Dermis microvascular lymphatic vessel endothelial cell (primary cell): ENCODE measurements at regions not wholly inside any gene's neighbourhood (a gene's known extent, or its start where the extent isn't known, plus 50 kb on each side); places are given as distances from the start of the nearest gene placed in this dataset.
"Not testable (repeated sequence)": the region's sequence is repeated elsewhere in the genome, so short reads cannot be mapped to it uniquely, and the experiment has no call there.

Experiments used
- DNase-seq, 2 donors: peaks; one replicate each; pipeline versions ENCODE4 v3.0.0 to v3.0.0-alpha.2; 2010; ENCODE audit warnings: low read depth in 2 of 2

GRCh38 chr1:104019675-104020049 is 270.0 kb downstream of the AMY1C start:
- DNase-seq = no peak

GRCh38 chr1:104028416-104029035 is 278.8 kb downstream of the AMY1C start:
- no peak for DNase-seq

DNA sequence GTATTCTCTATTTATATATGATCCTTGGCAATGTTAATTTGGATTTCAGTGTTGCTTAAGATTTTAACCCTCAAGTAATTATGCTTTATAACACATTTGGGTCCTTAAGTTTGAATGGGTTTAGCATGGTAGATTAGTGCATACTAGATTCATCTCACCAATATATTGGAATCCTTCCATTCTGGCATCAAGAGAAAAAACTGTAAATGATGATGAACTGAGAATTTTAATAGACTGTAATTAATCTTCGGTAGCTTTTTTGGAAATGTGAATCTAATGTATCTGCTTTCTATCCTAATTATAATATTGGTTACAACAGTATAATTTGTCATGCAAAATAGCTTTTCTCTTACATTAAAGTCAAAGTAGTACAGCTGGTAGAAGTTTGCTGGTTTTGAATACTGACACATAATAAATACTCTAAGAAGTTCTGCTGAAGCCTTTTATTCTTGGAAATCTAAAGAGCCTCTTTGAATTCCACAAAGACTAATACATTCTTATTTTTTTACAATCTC is 279.8 kb downstream of the AMY1C start:
- no peak for DNase-seq

DNA sequence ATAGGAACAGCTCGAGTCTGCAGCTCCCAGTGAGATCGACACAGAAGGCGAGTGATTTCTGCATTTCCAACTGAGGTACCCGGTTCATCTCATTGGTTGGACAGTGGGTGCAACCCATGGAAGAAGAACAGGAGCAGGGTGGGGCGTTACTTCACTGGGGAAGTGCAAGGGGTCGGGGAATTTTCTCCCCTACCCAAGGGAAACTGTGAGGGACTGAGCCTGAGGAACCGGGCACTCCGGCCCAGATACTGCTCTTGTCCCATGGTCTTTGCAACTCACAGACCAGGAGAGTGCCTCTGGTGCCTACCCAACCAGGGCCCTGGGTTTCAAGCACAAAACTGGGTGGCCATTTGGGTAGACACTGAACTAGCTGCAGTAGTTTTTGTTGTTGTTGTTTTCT is 307.1 kb downstream of the AMY1C start:
- DNase-seq = no peak

GRCh38 chr1:104057219-104057898 is 307.7 kb downstream of the AMY1C start:
- not testable (repeated sequence) for DNase-seq

GRCh38 chr1:104061637-104062036 is 311.9 kb downstream of the AMY1C start:
- not testable (repeated sequence) for DNase-seq

- no peak for DNase-seq
These were observed 314.7 kb downstream of the AMY1C start for GRCh38 chr1:104064399-104064798.

DNA sequence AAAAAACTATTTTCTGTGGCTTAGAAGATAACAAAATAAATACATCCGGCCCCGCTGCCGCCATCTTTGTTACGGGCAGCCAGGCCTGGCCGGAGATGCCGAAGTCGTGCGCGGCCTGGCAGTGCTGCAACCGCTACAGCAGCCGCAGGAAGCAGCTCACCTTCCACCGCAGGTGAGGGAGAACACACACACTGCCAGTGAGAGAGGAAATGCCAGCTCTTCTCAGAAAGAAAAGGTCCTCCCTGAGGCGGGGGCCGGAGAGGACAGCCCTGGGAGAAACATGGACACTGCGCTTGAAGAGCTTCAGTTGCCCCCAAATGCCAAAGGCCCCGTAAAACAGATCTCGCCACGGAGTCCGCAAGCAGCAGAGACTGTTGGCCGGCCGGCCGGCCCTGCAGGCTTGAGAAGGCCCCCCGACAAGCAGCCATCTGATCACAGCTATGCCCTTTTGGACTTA is 323.2 kb downstream of the AMY1C start:
- DNase-seq = no peak

- DNase-seq = no peak
These were observed 323.8 kb downstream of the AMY1C start for GRCh38 chr1:104073463-104073902.

DNA sequence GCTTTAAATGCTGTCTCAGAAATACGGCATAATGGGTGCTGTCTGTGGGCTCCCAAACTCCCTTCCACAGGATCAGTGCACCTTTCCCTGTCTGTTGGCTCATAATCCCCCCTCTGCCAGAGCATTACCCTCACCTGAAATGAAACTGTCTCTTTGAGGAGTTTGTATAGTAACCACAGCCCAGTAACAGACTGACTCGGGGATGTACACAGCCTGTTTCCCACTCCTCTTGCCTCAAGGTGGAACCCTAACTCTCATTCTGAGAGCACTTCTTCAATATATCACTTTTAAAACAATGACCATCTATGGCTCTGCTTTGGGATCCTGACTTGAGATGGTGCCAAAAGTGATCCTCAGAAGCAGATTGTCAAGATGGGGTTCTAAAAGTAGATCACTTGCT is 332.5 kb downstream of the AMY1C start:
- no peak for DNase-seq

GRCh38 chr1:104084380-104084779 is 334.7 kb downstream of the AMY1C start:
- DNase-seq = no peak

DNA sequence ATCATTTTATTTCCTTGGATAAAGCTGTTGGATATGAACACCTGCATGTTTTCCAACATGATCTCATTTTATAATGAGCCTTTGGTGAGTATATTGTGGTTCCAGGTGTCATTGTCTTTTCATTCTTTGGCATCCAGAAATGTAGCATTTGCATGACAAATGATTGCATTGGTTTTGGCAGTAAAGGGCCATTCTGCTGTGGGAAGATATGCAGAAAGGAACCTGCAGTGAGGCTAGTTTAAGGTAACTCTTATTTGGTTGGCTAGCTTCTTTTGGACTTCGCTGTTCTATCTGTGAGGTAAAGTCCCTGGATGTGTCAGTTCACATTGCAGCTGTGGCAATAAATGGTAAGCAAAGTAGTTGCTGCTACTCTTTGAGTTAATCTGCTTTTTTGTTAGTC is 343.0 kb downstream of the AMY1C start:
- no peak for DNase-seq

- DNase-seq = no peak
These were observed 349.1 kb downstream of the AMY1C start for GRCh38 chr1:104098837-104099236.

- DNase-seq = no peak
These were observed 350.4 kb downstream of the AMY1C start for GRCh38 chr1:104100115-104100514.

GRCh38 chr1:104105465-104105864 is 355.8 kb downstream of the AMY1C start:
- DNase-seq = no peak

DNA sequence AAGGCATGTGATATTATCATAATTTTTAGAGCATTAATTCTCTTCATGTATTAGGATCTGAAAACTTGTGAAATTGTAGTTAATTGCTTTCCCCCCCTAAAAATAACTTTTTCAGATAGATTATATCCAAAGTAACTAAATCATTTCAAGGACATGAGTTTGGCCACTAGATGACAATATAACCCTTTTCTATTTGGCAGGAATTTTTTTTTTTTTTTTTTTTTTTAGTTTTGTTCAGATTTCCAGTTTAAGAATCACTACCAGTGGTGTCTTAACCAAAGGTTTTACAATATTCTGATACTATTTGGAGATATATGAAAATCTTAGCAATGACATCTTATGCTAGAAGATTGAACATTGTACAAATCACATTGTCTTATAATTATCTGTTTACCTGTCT is 370.8 kb downstream of the AMY1C start:
- no peak for DNase-seq

DNA sequence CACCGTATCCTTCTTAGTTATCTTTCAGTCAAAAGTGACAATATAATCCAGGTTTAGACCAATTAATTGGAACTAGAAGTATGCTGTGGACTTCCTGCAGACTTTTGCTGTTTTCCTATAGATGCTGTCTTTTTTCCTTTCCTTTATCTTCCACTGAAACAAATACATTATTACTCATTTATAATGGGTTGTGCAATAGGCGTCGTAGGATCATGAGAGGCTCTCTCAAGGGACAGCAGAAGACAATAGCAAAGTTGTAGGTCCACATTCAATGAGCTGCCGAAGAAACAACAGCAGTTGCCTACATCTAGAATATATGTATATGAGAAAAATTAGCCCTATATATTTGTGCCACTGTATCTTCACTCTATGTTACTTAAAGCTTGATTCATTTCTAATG is 371.6 kb downstream of the AMY1C start:
- no peak for DNase-seq

DNA sequence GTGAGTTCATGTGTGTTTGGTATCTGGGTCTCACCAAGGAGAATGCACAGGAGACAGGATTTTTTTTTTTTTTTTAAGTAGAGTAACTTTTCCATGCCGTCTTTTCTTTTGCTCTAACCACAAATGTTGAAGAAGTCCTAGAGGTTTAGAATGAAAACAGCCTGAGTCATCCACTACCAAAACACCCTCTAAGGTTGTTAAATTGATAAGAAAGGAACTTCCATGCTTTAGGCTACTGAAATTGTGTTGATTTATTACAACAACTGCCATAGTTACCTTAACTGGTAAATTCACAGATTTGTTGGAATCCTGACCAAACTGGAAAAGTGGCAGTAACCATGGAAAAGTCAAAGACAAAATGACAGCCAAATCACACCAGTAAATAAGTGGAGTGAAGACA is 375.6 kb downstream of the AMY1C start:
- no peak for DNase-seq

- no peak for DNase-seq
These were observed 376.3 kb downstream of the AMY1C start for GRCh38 chr1:104125970-104126369.

GRCh38 chr1:104132382-104132973 is 382.8 kb downstream of the AMY1C start:
- no peak for DNase-seq

- DNase-seq = not testable (repeated sequence)
These were observed 385.3 kb downstream of the AMY1C start for GRCh38 chr1:104135036-104135435.

- no peak for DNase-seq
These were observed 386.9 kb downstream of the AMY1C start for GRCh38 chr1:104136621-104137020.

DNA sequence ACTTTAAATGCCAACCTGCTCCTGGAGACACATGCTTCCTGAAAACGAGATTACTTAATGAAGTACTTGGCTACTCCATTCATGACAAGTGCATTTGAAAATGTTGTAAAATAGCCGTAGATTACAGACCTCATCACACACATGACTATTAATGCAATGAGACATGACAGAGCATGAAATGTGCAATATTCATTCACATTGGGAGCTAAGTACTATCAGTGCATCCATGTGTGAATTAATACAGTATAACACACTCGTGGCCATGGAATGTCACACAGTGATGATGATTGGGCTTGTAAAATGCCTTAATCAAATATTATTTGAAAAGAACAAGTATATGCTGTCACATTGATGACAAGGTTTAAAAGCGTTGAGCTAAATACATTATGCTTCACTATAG is 407.0 kb downstream of the AMY1C start:
- DNase-seq = no peak
